HUES64 (cell line): ENCODE measurements at regions not wholly inside any gene's neighbourhood (a gene's known extent, or its start where the extent isn't known, plus 50 kb on each side); places are given as distances from the start of the nearest gene placed in this dataset.
"Not testable (repeated sequence)": the region's sequence is repeated elsewhere in the genome, so short reads cannot be mapped to it uniquely, and the experiment has no call there.

ENCODE experiments used
- H3K27ac ChIP-seq: 2 replicates; pipeline ENCODE4 v1.7.0; 2013; ENCODE audit warnings: low read depth, low read length, inconsistent platforms
- H3K27me3 ChIP-seq: 2 replicates; pipeline ENCODE4 v1.6.1; 2013; ENCODE audit warnings: mild to moderate bottlenecking, low read length; ENCODE audit not compliant: insufficient read depth
- H3K36me3 ChIP-seq: 2 replicates; pipeline ENCODE4 v1.6.1; 2013; ENCODE audit warnings: mild to moderate bottlenecking, low read length; ENCODE audit not compliant: insufficient read depth
- H3K4me1 ChIP-seq: 2 replicates; pipeline ENCODE4 v1.6.1; 2013; ENCODE audit warnings: mild to moderate bottlenecking, low read length, moderate library complexity; ENCODE audit not compliant: insufficient read depth
- H3K4me3 ChIP-seq: 2 replicates; pipeline ENCODE4 v1.5.1; 2013; ENCODE audit warnings: mild to moderate bottlenecking, low read length, moderate library complexity
- H3K9ac ChIP-seq: 2 replicates; pipeline ENCODE4 v1.6.1; 2013; ENCODE audit warnings: mild to moderate bottlenecking, low read depth, low read length
- H3K9me3 ChIP-seq: 2 replicates; pipeline ENCODE4 v1.6.1; 2013; ENCODE audit warnings: low read depth, low read length; ENCODE audit not compliant: insufficient read depth
- WGBS: fragments of 150-250, 120-280 bp; methylation state at CpG from one replicate; pipeline ENCODE4 v1.1.7; 2013; ENCODE audit warnings: missing lambda C conversion rate; 5-methylcytosine and 5-hydroxymethylcytosine counted together

DNA sequence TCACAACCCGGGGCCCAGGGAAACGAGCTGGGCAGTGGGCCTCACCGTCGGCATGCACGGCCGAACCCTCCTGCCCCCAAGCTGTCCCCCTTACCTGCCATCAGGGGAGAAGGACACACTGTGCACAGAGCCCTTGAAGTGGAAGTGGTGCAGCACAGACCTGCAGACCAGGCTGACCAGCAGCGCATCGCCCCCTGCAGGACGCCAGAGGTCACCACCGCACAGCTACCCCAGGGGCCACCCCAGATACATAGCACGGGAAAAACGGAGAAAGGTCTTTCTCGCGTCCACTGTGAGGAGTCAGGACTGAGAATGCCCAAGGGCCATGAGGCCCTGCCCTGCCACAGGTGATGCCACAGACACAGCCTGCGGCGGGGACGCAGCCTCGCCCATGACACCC is 5373.7 kb upstream of the TPTE start:
- H3K27ac ChIP-seq, H3K4me1 ChIP-seq, H3K27me3 ChIP-seq, H3K9me3 ChIP-seq, H3K9ac ChIP-seq, H3K4me3 ChIP-seq, H3K36me3 ChIP-seq: not testable (repeated sequence)
- no CpG with 5 or more reads among the region's 18 CpGs for WGBS

DNA sequence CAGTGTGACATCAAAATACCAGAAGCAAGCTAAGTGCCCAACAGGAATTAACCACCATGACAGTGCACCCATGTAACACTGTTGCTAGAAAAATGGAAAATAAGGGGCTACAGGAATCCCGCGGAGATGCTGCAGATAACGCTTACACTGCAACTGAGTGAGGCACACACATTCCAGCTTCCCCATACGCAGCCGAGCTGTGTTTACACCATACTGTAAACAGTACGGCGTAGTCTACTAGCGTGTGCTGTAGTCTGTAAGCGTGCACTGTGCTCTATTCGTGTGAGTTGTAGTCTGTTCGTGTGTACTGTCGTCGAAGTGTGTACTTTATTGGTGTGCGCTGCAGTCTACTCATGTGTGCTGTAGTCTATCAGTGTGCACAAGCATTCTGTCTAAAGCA is 5372.2 kb upstream of the TPTE start:
- not testable (repeated sequence) for H3K9me3 ChIP-seq, H3K36me3 ChIP-seq, H3K27ac ChIP-seq, H3K4me3 ChIP-seq, H3K9ac ChIP-seq, H3K27me3 ChIP-seq, H3K4me1 ChIP-seq
- WGBS = 97% methylated on average over 5 of the region's 14 CpGs

DNA sequence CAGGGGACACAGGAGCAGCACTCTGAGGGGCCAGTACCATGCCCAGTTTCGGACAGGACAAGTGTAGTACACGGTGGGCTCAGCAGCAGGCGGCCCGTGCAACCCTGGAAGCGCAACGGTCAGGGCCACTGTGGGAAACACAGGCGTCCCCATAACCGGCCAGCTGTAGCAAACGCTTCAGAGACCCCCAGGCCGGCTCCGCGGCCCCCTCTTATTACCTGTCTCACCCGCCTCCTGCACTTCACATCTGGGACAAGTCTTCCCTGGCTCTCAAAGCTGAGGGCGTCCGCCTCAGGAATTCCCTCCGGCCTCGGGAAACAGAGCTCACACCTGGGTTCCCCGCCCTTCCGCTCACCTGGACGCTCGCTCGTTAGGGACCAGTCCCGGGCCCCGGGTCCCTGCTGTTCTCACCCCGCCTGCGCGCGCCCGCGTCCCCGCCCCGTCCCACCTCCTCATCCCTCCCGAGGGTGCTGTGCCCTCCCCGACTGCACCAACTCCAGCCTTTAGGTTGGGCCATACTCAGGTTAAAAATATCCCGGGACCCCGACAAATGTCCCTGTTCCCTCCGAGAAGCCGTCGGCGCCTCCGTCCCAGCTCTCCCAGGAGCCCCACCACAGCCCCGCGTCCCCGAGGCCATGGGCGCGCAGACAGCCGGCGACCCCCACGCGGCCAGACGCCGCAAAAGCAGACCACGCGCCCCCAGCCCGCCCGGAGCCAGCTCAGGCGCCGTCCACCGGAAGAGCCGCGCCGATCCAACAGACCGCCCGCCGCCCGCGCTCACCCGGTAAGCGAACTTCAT is 5367.3 kb upstream of the TPTE start:
- H3K9me3 ChIP-seq, H3K36me3 ChIP-seq, H3K27me3 ChIP-seq, H3K27ac ChIP-seq, H3K9ac ChIP-seq, H3K4me1 ChIP-seq: not testable (repeated sequence)
- 0% methylated on average over 10 of the region's 69 CpGs for WGBS
- H3K4me3 ChIP-seq = peak overlapping the region; percentile 48

DNA sequence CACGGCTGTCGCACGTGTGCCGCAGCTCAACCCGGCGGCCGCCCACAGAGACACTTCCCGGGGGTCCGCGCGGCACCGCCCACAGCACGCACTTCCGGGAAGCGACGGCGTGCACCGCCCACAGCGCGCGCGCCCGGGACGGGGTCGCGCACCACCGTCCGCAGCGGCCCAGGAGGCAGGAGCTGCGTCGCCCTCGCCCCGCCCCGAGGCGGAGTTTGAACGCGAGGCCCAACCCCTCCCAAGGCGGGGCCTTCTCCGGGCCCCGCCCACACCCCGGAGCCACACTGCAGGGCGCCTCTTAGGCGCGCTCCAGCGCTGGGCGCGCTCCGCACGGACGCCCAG is 5366.8 kb upstream of the TPTE start:
- 0% methylated on average over 23 of the region's 50 CpGs for WGBS
- not testable (repeated sequence) for H3K4me1 ChIP-seq, H3K36me3 ChIP-seq, H3K9ac ChIP-seq, H3K9me3 ChIP-seq, H3K27ac ChIP-seq, H3K27me3 ChIP-seq
- peak overlapping the region; percentile 48; the same call in 1 of the 2 replicates for H3K4me3 ChIP-seq

DNA sequence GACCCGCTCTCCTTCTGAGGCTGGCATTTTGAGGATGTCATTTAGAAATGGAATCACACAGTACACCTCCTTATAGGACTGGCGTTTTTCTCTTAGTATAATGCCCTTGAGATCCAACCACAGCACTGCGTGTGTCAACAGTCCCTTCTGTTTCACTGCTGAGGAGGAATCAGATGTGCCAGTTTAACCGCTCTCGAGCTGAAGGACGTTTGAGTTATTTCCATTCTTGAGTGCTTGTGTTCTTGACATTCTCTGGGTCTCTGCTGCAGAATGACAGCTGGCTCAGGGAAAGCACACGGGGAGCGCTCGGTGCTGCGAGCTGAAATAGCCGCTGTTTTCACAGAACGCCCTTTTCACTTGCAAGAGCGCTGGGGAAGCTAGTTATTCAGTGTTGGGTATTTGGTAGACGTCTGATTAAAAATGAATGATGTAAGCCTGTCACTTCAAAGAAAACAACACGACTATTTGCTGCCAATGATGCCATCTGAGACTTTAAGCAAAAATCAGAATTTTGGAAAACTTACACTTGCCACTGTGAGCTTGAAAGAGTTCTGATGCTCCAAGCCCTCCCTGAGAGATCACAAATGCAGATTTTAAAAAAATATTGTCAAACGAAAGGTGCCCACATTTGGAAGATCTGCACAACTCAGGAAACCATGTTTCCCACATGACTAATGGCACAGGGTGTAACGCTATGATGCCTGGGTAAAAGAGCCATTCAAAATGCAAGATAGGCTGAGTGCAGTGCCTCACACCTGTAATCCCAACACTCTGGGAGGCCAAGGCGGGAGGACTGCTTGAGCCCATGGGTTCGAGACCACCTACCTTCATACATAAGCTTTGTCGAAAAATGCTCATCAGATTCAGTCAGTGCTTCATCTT is 5358.4 kb upstream of the TPTE start:
- WGBS = no CpG with 5 or more reads among the region's 20 CpGs
- H3K9me3 ChIP-seq, H3K4me3 ChIP-seq, H3K27me3 ChIP-seq, H3K36me3 ChIP-seq, H3K27ac ChIP-seq, H3K4me1 ChIP-seq, H3K9ac ChIP-seq: not testable (repeated sequence)

DNA sequence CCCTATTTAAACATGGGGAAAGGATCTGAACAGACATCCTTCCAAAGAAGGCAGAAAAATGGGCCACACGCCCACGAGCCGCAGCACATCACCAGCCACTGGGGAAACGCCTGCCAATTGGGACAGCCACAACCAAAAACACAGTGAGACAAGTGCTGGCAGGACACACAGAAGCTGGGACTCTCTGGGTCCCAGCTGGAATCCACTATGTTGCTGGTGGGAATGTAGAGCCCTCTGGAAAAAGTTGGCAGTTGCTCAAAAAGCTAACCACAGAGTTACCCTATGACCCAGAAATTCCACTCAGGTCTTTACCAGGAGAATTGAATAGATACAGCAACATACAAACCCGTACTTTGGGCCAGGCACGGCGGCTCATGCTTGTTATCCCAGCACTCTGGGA is 5355.6 kb upstream of the TPTE start:
- not testable (repeated sequence) for H3K27me3 ChIP-seq, H3K4me1 ChIP-seq, H3K9me3 ChIP-seq, H3K9ac ChIP-seq, H3K27ac ChIP-seq, H3K4me3 ChIP-seq, H3K36me3 ChIP-seq
- WGBS = no CpG with 5 or more reads among the region's 7 CpGs
